Nephron (organoid): ENCODE measurements at regions not wholly inside any gene's neighbourhood (a gene's known extent, or its start where the extent isn't known, plus 50 kb on each side); places are given as distances from the start of the nearest gene placed in this dataset.

Experiments used
- H3K27ac Mint-ChIP-seq, 3 experiments: 2 replicates each; pipeline ENCODE4 v1.8.0; 2020; ENCODE audit warnings: mixed read lengths in 3 of 3, mild to moderate bottlenecking in 2 of 3, moderate library complexity in 1 of 3
- H3K27me3 Mint-ChIP-seq: 2 replicates; pipeline ENCODE4 v1.8.0; 2021; ENCODE audit warnings: low read depth, mild to moderate bottlenecking, moderate library complexity, mixed read lengths
- H3K36me3 Mint-ChIP-seq: 2 replicates; pipeline ENCODE4 v1.8.0; 2020; ENCODE audit warnings: low read depth, mixed read lengths
- H3K4me1 Mint-ChIP-seq: 2 replicates; pipeline ENCODE4 v1.8.0; 2020; ENCODE audit warnings: mixed read lengths
- H3K4me3 Mint-ChIP-seq, 3 experiments: 2 replicates each; pipeline ENCODE4 v1.8.0; 2020; ENCODE audit warnings: mild to moderate bottlenecking in 3 of 3, mixed read lengths in 3 of 3, moderate library complexity in 2 of 3
- H3K9me3 Mint-ChIP-seq: 2 replicates; pipeline ENCODE4 v1.8.0; 2020; ENCODE audit warnings: mixed read lengths
- TF ChIP-seq, protein P1 (sequence below), 3 experiments: fragments of 200-600 bp; sonication (generic); IDR thresholded peaks; one replicate each; pipeline ENCODE4 v1.5.0; 2021; ENCODE audit warnings: antibody characterized with exemption in 3 of 3; ENCODE audit not compliant: unreplicated experiment in 3 of 3

DNA sequence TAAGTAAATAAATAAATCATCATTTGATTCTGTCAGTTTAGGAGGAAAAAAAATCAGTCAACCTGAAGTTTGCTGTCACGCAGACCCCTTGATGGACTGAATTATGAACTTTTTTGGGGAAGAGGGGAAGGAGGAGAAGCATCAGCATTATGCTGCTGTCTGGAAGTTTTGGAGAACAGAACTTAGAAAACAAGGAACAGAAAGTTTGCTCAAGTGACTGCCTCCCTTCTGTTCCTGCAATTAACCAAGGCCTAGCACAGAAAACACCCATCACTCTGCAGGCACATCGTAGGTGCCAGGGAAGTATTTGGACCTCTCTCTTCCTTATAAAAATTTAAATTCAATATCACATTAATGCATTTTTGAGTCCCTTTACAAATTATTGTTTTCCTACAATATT, 283.8 kb downstream of the VRK1 start:
- Mint-ChIP-seq H3K27me3 (peaks cover 8% of the 10 kb centered on the region), H3K27ac (no peak overlapping the region), H3K9me3 (peaks cover 7% of the 10 kb centered on the region), H3K4me3 (no peak overlapping the region), H3K36me3 (no peaks in the 10 kb centered on the region), H3K4me1 (peaks cover 11% of the 10 kb centered on the region)
- TF ChIP-seq, protein P1, sequence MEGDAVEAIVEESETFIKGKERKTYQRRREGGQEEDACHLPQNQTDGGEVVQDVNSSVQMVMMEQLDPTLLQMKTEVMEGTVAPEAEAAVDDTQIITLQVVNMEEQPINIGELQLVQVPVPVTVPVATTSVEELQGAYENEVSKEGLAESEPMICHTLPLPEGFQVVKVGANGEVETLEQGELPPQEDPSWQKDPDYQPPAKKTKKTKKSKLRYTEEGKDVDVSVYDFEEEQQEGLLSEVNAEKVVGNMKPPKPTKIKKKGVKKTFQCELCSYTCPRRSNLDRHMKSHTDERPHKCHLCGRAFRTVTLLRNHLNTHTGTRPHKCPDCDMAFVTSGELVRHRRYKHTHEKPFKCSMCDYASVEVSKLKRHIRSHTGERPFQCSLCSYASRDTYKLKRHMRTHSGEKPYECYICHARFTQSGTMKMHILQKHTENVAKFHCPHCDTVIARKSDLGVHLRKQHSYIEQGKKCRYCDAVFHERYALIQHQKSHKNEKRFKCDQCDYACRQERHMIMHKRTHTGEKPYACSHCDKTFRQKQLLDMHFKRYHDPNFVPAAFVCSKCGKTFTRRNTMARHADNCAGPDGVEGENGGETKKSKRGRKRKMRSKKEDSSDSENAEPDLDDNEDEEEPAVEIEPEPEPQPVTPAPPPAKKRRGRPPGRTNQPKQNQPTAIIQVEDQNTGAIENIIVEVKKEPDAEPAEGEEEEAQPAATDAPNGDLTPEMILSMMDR (IDR thresholded peaks at IDR 0.05; ENCODE audit: unreplicated experiment in 3 of 3) = no peak

DNA sequence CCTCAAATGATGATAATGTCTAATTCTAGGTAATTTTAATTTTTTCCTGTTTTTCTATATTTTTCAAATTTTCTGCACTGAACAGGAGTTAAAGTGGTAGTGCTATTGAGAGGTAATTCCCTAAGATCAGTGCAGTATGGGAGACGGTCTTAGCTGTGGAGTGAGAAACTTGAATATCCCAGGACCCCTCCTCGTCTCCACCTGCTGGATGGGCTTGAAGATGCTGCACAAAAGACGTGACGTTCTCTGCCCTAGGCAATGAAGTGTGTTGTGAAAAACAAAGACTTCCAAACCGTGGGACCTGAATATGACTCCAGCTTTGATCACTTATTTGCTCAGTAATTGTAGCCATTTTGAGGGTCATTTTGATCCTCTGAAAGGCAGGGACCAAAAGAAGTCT, 298.1 kb downstream of the VRK1 start:
- H3K36me3 Mint-ChIP-seq = no peaks in the 10 kb centered on the region
- no peaks in the 10 kb centered on the region for H3K9me3 Mint-ChIP-seq
- H3K4me3 Mint-ChIP-seq = no peak overlapping the region
- TF ChIP-seq, protein P1 (IDR thresholded peaks at IDR 0.05; ENCODE audit: unreplicated experiment in 3 of 3) = no peak
- H3K4me1 Mint-ChIP-seq = peaks cover 11% of the 10 kb centered on the region
- H3K27me3 Mint-ChIP-seq = peaks cover 8% of the 10 kb centered on the region
- H3K27ac Mint-ChIP-seq = no peak overlapping the region

DNA sequence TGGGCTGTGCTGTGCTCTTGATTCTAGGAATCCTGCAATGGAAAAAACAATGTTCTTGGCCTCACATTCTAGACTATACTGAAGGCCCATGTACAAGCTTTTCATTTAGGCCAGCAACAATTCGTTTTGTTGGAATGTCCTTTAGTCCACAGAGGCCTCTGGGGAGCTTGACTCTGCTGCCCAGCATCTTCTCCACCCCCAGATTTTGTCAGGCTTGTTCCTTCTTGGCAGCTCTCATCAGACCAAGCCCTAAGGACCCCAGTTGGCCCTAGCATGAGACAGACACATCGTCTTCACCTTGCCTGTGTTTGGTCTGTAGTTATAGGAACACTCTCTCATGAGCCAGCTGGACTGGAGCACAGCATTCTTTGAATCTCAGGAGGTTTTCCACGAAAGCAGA, 300.1 kb downstream of the VRK1 start:
- H3K27me3 Mint-ChIP-seq = peaks cover 6% of the 10 kb centered on the region
- TF ChIP-seq, protein P1 (IDR thresholded peaks at IDR 0.05; ENCODE audit: unreplicated experiment in 3 of 3) = no peak
- H3K27ac Mint-ChIP-seq = no peak overlapping the region
- H3K9me3 Mint-ChIP-seq = no peaks in the 10 kb centered on the region
- peaks cover 11% of the 10 kb centered on the region for H3K4me1 Mint-ChIP-seq
- no peaks in the 10 kb centered on the region for H3K36me3 Mint-ChIP-seq
- no peak overlapping the region for H3K4me3 Mint-ChIP-seq

DNA sequence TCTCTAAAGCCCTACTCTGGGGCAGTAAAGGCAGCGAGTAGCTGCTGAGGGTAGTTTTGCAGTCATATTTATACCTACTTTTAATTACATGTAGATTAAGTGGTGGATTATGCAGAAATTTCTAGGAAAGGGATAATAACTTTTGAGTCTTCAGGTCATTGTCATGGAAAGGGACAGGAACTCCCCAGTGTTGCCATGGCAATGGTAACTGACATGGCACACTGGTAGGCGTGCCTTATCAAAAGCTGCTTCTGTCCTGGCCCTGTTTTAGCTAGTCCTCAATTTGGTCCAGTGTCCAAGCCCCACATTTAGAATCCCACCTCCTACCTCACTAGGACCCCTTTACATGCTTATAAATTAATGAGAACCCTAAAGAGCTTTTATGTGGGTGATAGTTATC, 303.1 kb downstream of the VRK1 start:
- Mint-ChIP-seq H3K4me3 (no peak overlapping the region), H3K36me3 (no peaks in the 10 kb centered on the region), H3K9me3 (no peaks in the 10 kb centered on the region), H3K27ac (no peak overlapping the region), H3K4me1 (peaks cover 6% of the 10 kb centered on the region), H3K27me3 (peaks cover 6% of the 10 kb centered on the region)
- TF ChIP-seq, protein P1 (IDR thresholded peaks at IDR 0.05; ENCODE audit: unreplicated experiment in 3 of 3) = no peak

DNA sequence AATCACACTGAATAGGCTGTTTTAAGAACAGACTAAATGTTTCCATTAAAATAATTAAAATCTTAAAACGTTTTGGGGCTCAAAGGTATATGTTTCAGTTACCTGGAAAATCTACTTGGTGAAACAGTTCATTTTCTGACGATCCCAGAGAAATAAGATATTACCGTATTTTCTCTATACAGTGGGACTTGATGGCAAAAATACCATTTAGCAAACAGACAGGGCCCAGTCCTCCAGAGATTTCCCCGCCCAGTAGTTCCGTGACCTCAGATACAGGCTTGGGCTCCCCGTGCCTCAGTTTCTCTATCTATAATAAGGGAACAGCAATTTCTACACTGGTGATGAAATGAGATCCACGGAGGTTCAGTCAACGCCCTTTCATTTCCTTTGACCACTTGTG, 304.4 kb downstream of the VRK1 start:
- TF ChIP-seq, protein P1 (IDR thresholded peaks at IDR 0.05; ENCODE audit: unreplicated experiment in 3 of 3) = no peak
- no peaks in the 10 kb centered on the region for H3K9me3 Mint-ChIP-seq
- peaks cover 19% of the 10 kb centered on the region for H3K4me1 Mint-ChIP-seq
- H3K27ac Mint-ChIP-seq = no peak overlapping the region
- no peaks in the 10 kb centered on the region for H3K36me3 Mint-ChIP-seq
- peaks cover 9% of the 10 kb centered on the region for H3K27me3 Mint-ChIP-seq
- no peak overlapping the region for H3K4me3 Mint-ChIP-seq

DNA sequence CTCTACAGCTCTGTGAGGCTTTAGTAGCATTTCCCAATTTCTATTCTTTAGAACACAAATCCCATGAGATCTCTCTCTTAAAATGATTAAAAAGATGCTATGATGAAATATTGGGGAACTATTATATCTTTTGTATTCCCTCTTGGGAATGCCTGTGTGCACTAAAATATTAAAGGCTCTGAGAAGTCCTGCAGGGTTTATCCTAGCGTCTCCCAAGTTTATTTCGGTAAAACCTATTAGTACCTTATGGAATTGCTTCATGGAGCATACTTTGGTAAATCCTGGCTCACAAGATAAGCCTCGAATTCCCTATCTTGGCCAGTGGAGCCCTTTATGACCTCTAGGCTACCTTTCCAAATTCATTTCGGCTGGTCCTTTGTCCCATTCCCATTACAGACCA, 306.8 kb downstream of the VRK1 start:
- TF ChIP-seq, protein P1 (IDR thresholded peaks at IDR 0.05; ENCODE audit: unreplicated experiment in 3 of 3) = no peak
- Mint-ChIP-seq H3K27ac (no peak overlapping the region), H3K4me3 (no peak overlapping the region), H3K36me3 (no peaks in the 10 kb centered on the region), H3K9me3 (peaks cover 3% of the 10 kb centered on the region), H3K27me3 (peaks cover 4% of the 10 kb centered on the region), H3K4me1 (peaks cover 14% of the 10 kb centered on the region)
